Skin epidermis (tissue), 12 donors: ENCODE measurements at regions not wholly inside any gene's neighbourhood (a gene's known extent, or its start where the extent isn't known, plus 50 kb on each side); places are given as distances from the start of the nearest gene placed in this dataset.
"Not testable (repeated sequence)": the region's sequence is repeated elsewhere in the genome, so short reads cannot be mapped to it uniquely, and the experiment has no call there.

ENCODE experiments used
- H3K27ac ChIP-seq, 21 experiments: fragments of 200-600 bp; sonication (generic) in 11 of 21; one replicate each; pipeline ENCODE4 v1.5.0; 2020; ENCODE audit warnings: mild to moderate bottlenecking in 3 of 21, inconsistent platforms in 2 of 21, moderate library complexity in 2 of 21
- H3K4me3 ChIP-seq, 7 experiments: fragments of 200-600 bp; sonication (generic) in 2 of 7; one replicate each; pipeline ENCODE4 v1.5.0; 2020; ENCODE audit warnings: inconsistent platforms in 2 of 7, mild to moderate bottlenecking in 2 of 7, moderate library complexity in 1 of 7

DNA sequence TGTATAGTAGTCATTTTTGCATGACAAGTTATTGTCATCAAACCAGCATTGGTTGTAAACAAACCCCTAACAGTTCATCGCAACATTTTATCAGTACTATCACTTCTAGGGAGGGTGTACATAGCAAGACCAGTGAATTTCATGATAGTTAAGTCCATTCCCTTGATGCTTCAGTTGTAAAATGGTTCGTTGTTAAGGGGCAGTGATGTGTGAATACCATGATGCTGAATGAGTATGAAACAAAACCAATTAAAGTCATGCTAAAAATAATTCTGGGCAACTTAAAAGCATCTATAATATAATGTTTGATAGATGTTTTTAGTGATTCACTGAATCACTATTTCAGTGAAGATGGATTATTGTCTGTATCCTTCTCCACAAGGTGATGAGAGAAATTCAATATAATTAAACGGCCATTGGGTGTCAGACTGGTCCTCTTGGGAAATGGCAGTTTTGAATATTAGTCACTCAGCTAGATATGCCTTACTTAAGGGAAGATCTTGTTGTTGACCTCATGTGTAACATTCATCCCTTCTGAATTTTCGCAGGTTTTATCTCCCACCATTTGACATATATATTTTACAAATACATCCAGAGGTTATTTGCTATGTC, 742.2 kb upstream of the TMPRSS15 start:
- no peak overlapping the region for H3K4me3 ChIP-seq
- no peak overlapping the region for H3K27ac ChIP-seq

DNA sequence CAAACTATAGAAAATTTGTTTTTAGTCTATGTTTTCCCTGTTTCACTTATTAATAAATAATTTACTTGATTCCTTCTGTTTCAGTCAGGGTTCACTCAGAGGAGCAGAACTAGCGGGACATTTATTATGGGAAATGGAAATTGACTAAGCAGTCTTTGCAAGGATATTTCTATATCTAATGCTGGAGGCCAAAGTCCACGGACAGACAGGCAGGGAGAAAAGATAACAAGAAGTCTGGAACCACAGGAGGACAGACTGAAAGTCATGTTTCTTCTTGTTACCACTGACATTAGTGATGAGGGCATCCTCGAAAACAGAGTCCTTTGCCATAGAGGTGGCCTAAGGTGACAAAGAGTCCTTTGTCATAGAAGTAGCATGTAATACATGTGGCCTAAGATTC, 744.5 kb upstream of the TMPRSS15 start:
- no peak overlapping the region for H3K27ac ChIP-seq
- no peak overlapping the region for H3K4me3 ChIP-seq

DNA sequence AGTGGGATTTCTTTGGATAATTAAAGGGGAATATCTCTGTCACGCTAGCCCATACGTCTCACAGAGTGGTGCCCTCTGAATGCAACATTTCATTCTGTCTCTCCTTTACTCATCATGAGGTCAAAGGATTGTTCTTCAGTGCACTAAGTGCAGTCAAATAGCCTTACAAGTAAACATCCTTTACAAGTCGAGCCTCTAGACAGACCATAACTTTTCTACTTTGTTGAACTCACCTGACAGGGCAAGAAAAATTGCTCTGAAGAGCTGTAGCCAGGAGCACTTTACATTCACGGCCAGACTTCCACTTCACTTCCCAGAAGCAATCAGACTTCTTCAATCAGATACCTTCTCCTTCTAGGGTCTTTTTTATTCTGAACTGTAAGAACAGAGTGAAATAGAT, 768.0 kb upstream of the TMPRSS15 start:
- H3K27ac ChIP-seq, result no peak overlapping the region
- H3K4me3 ChIP-seq, result no peak overlapping the region

DNA sequence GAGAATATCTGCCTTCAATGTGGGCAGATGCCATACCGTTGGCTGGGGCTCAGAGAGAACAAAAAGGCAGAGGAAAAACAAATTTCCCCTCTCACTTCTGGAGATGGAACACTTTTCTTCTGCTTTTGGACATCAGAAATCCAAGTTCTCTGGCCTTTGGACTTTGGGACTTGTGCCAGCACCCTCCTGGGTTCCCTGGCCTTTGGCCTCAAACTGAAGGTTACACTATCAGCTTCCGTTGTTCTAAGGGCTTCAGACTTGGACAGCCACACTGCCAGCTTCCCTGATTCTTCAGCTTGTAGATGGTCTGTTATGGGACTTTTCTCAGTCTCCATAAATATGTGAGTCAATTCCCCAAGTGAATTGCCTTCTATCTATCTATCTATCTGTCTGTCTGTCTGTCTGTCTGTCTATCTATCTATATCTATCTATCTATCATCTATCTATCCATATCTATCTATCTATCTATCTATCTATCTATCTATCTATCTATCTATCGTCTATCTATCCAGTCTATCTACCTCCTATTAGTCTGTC, 778.1 kb upstream of the TMPRSS15 start:
- Histone ChIP-seq H3K27ac (no peak overlapping the region), H3K4me3 (no peak overlapping the region)

DNA sequence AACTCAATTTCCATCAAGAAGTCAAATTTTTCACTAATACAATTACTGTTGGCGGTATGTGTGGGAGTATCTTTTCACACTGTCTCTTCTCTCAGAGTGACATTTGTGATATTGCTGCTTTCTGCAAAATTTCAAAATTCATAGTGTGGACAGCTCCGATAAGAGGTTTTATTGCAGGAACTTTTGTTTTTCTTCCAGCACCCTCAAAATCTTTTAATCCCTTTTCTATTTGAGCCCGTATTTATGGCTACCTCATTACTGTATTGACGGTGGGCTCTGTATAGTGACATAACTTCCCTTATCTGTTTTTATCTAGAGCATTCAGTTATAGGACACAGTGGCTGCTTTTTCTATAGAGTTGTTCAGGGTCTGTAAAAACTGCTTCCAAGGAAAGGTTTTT, 794.4 kb upstream of the TMPRSS15 start:
- no peak overlapping the region for H3K4me3 ChIP-seq
- H3K27ac ChIP-seq, result no peak overlapping the region

DNA sequence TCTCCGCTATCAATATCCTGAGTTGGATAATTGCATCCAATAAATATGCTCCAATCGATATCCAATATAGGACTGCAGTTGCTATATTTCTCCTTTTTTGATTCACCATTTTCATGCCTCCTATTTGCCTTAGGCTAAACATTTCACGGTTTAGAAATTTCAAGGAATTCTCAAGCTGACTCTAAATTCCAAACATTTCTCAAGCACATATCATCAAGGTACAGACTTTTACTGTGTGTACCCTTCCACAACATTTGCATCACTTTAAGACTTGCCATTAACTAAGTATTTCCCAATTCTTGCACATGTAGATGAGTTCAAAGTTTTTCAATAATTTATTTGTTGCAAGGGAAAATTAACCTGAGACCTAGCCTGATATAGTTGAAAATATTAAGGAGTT, 795.2 kb upstream of the TMPRSS15 start:
- H3K4me3 ChIP-seq, result no peak overlapping the region
- H3K27ac ChIP-seq, result no peak overlapping the region

DNA sequence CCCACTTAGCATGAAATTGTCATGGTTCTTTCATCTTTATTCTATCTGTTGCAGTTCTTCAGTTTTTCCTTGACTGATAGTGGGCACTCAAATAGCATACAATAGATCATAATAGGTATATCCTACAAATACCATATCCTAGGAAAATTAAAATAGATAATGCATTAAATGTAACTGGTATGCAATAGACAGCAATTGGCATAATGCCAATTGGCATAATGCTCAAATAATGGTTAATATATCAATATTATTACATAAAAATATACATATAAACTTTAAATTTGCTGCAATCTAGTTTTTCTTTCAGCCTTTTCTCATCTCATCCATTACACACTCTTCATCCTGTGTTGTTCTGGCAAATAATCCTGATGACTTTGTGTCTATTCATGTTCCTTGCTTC, 814.6 kb upstream of the TMPRSS15 start:
- Histone ChIP-seq H3K4me3 (no peak overlapping the region), H3K27ac (no peak overlapping the region)

DNA sequence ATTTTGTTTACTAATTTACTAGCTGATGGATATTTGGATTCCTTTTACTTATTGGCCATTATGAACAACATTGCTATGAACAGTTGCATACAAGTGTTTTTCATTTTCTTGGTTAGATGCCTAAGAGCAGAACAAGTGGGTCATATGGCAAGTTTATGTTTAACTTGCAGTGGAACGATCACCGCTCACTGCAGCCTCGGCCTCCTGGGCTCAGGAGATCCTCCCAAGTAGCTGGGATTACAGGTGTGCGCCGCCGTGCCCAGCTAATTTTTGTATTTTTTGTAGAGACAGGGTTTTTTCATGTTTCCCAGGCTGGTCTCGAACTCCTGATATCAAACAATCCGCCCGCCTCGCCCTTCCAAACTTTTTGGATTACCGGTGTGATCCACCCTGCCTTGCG, 820.5 kb upstream of the TMPRSS15 start:
- H3K27ac ChIP-seq, result no peak overlapping the region
- H3K4me3 ChIP-seq, result no peak overlapping the region

DNA sequence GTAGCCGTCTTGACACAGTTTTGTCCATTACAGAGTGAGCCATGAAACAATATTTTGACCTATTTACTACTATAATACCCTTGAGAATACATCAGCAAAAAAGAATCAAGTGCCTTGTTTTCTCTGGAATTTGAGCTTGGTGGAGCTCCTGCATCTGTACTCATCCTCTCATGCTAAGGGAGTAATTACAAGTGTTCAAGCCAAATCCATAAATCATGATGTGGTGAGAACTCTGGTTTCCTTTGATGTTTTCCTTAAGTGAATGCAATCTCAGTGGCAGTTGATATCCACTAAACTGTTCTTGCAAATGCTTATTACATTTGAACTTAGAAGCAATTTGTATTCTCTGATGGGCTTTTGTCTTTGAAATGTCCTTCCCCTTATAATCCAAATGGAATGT, 824.6 kb upstream of the TMPRSS15 start:
- Histone ChIP-seq H3K27ac (no peak overlapping the region), H3K4me3 (no peak overlapping the region)

DNA sequence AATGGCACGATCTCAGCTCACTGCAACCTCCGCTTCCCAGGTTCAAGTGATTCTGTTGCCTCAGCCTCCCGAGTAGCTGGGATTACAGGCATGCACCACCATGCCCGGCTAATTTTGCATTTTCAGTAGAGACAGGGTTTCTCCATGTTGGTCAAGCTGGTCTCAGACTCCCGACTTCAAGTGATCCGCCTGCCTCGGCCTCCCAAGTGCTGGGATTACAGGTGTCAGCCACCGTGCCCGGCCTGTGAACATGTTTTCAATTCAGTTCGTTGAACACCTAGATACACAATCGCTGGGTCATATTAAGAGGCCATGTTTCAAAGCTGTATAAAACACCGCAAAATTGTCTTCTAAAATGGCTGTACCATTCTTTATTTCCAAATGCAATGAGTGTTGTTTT, 830.3 kb upstream of the TMPRSS15 start:
- not testable (repeated sequence) for H3K27ac ChIP-seq

DNA sequence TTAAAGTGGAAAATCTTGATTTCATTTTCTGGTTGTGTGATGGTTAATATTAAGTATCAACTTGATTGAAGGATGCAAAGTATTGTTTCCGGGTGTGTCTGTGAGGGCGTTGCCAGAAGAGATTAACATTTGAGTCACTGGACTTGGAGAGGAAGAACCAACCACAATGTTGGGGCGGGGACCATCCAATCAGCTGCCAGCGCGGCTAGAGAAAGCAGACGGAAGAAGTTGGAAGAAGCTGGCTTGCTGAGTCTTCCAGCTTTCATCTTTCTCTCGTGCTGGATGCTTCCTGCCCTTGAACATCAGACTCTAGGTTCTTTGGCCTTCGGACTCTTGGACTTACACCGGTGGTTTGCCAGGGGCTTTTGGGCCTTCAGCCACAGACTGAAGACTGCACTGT, 832.6 kb upstream of the TMPRSS15 start:
- Histone ChIP-seq H3K27ac (no peak overlapping the region), H3K4me3 (no peak overlapping the region)

More for the DNA sequence above, 830.3 kb upstream of the TMPRSS15 start:
- not testable (repeated sequence) for H3K4me3 ChIP-seq

DNA sequence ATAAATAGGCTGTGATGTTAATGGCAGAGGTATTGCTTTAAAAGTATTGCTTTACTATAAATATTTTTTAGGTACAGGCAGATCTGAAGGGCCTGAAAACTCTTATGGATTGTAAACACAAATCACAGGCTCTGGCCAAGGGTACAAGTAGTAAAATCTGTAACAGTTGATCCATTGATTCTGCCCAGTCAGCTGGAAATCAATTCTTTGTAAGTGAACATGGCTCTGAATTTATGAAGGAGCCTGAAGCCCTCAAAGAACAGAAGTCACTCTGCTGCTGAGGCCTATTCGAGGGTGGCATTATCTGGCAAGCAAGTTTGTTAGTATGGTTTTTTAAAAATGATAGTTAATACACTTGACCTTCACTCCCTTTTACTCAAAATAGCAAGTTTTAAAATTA, 834.0 kb upstream of the TMPRSS15 start:
- Histone ChIP-seq H3K4me3 (no peak overlapping the region), H3K27ac (no peak overlapping the region)

DNA sequence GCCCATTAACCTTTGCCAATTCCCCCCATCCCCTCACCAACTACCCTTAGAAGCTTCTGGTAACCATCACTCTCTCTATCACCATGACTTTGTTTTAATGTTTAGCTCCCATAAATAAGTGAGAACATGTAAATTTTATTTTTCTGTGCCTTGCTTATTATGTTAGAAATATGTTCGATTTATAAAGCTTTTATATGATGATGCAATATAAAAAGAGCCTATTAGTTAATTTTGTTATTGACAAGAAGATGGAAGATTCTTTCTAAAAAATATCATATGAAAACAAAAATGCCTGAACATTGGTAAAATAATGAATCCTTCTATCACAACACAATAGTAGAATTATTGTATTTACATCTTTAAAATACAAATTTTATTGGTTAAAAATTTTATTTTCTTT, 836.1 kb upstream of the TMPRSS15 start:
- Histone ChIP-seq H3K27ac (no peak overlapping the region), H3K4me3 (no peak overlapping the region)

DNA sequence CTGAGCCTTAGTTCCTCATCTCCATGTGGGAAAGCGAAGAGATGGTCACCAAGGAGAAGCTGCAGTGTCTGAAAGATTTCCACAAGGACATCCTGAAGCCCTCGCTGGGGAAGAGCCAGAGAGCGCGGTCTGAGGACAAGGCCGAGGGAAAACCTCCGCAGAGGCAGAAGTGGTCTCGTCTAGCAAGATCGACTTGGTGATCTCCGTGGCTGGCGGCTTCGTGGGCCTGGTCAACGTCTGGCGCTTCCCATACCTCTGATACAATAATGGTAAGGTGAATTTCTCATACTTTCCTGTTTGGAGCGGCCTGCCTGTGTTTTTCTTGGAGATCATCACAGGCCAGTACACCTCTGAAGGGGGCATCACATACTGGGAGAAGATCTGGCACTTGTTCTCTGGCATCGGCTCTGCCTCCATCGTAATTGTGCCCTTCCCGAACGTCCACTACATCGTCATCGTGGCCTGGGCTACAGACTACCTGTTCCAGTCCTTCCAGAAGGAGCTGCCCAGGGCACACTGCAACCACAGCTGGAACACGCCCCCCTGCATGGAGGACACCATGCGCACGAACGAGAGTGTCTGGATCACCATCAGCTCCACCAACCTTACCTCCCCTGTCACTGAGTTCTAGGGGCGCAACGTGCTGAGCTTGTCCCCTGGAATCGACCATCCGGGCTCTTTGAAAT, 841.1 kb upstream of the TMPRSS15 start:
- no peak overlapping the region for H3K4me3 ChIP-seq
- H3K27ac ChIP-seq, result no peak overlapping the region

DNA sequence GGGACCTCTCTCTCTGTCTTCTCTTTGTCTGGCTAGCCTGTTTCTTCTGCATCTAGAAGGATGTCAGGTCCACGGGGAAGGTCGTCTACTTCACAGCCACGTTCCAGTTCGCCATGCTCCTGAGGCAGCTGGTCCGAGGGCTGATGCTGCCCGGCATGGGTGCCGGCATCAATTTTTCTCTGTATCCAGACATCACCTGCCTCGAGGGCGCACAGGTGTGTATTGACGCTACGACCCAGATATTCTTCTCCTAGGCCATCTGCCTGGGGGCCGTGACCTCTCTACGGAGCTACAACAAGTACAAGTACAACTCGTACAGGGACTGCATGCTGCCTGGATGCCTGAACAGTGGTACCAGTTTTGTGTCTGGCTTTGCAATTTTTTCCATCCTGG, 841.6 kb upstream of the TMPRSS15 start:
- H3K4me3 ChIP-seq, result no peak overlapping the region
- no peak overlapping the region for H3K27ac ChIP-seq

DNA sequence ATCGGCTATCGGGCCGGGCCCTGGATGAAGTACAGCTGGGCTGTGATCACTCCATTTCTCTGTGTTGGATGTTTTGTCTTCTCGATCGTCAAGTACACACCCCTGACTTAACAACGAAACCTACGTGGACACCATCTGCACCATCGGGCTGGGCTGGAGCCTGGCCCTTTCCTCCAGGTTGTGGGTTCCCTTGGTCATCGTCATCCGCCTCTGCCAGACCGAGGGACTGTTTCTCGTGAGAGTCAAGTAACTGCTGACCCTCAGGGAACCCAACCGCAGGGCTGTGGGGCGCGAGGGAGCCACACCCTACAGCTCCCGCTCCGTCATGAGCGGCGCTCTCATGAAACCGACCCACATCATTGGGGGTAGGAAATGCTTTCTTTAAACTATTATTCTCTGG, 842.4 kb upstream of the TMPRSS15 start:
- no peak overlapping the region for H3K4me3 ChIP-seq

DNA sequence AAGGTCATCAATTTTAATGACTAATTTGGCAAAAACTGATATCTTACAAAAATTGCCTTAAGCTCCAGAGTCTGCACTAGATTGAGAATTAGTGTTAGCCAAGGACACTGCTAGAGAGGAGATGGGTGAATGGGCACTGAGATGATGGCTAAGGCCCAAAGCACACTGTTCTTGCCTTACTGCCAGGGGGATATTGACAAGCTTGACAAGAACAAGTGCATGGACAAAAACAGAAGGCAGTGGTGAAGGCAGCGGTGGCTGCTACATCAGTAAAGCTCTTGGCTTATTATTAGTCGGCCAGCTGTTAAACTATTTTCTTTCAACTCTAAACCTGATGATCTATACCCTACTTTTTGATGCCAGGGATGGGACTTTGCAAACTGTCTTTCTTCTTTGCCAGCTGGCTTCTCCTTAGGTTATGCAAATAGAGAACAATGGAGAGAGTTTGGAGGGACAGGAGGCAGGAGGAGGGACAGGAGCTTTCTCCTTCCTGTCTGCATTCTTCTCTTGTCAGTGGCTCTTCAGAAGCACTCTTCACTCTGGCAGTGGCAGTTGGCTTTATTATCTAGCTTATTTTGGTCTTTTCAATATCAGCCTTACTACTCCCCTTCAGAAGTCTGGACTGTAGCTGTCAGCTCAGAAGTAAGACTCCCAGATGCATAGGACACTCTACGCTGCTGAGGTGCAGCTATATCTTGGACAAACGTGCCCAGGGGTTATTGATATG, 853.5 kb upstream of the TMPRSS15 start:
- Histone ChIP-seq H3K27ac (no peak overlapping the region), H3K4me3 (no peak overlapping the region)

More for the DNA sequence above, 842.4 kb upstream of the TMPRSS15 start:
- no peak overlapping the region for H3K27ac ChIP-seq

DNA sequence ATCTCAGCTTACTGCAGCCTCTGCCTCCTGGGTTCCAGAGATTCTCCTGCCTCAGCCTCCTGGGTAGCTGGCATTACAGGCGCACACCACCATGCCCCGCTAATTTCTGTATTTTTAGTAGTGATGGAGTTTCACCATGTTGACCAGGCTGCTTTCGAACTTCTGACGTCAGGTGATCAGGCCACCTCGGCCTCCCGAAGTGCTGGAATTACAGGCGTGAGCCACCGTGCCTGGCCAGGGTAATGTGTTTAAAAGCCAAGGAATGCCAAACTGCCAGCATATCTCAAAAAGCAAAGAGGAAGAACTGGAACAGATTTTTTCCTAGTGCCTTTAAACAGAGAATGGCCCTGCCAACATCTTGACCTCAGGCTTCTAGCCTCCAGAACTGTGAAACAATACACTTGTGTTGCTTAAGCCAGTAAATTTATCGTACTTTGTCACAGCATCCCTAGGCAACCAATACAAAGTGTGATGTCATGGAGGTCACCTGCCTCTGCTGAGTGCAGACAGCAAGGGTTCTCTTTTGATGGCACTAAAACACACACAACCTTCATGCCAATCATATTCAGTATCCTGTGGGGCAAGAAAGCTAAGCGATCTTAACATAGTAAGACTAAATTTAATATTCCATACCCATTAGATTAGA, 858.3 kb upstream of the TMPRSS15 start:
- H3K4me3 ChIP-seq, result no peak overlapping the region
- no peak overlapping the region for H3K27ac ChIP-seq

DNA sequence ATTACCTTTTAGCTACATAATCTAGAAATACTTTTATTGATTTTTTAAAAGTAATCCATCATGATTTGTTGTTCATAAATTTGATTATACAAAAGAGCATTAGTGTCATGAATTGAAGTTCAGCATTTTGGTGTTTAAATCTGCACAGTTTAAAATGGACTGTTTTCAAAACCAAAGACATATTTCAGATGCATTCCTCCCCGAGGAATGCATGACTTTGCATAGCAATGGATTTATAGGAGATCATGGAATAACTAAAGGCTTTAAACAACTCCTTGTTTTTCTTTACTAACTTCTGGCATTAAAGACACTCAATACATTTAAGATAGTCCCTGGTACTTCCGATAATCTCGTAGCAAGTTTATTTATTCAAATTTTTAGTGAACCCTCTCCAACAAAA, 863.1 kb upstream of the TMPRSS15 start:
- Histone ChIP-seq H3K27ac (no peak overlapping the region), H3K4me3 (no peak overlapping the region)

DNA sequence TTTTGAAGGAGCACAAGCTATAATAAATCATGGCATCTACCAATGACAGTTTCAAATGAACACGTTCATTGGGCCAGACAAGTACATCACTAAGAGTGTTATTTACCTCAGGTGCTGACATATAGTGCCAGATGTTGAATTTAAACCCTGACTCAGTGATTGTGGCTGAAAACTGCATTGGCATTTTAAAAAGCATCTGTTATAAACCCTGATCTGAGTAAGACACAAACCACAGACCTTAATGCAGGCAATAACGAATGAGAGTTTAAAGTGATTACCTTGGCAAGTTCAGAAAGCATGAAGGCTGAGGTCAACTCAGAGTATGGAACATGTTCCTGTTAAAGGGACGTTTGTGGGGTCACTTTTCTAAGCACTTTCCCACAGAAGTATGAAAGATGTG, 865.1 kb upstream of the TMPRSS15 start:
- no peak overlapping the region for H3K4me3 ChIP-seq
- no peak overlapping the region for H3K27ac ChIP-seq

DNA sequence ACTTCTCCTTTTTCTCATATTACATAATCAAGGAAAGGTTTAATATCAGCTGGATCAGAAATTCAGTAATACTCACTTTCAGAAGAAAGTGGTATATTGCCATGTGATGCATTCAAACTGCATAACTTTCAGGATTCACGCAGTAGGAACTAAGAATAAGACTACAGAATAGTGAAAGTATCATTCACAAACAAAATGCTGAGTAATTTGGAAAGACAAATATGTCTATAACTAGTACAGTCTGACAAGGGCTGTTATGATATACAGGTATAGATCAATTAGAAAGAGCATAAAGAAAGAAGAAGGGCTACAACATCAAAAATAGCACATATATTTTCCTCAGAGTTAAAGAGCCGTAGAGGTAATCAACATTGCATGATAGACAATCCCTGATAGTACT, 871.5 kb upstream of the TMPRSS15 start:
- Histone ChIP-seq H3K4me3 (no peak overlapping the region), H3K27ac (no peak overlapping the region)
